ENCODE measurements at regions not wholly inside any gene's neighbourhood (a gene's known extent, or its start where the extent isn't known, plus 50 kb on each side); places are given as distances from the start of the nearest gene placed in this dataset.

DNA sequence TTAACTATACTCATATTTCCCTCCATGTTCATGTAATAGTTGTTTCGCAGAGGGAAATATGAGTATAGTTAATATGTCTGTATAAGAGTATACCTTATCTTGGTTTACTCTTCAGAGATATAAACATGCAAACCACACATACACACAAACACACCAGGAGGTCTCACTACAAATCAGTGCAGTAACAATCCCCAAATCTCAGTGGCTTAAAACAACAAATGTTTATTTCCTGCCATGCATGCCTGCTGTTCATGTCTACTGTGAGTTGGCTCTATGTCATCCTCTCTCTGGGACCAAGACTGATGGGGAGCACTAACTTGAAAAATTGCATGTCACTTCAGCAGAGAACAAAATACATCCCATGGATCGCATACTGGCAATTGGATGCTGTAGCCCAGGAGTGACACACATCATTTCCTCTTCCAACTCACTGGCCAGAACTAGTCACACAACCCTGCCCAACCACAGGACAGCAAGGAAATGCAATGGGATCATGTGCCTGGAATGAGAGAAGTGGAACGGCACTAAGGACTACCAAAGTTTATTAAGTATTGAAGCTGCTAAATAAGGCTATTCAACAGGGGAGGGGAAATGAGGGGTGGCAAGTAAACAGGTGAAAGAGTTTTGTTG lies 89.0 kb upstream of the DTNBP1 start:
- Histone ChIP-seq H3K9me3 (replicated peaks in 1 of 2; ENCODE audit: control insufficient read depth in 1 of 2, insufficient read depth in 1 of 2, low read length in 2 of 2) (no peaks in the 10 kb centered on the region), H3K4me2 (replicated peaks; ENCODE audit: extremely low read depth, low read length, poor library complexity, severe bottlenecking) (no peak overlapping the region), H2AFZ (ENCODE audit: insufficient read depth, low read depth, low read length, poor library complexity, severe bottlenecking) (no peak overlapping the region), H3K27me3 (ENCODE audit: control insufficient read depth in 2 of 2, insufficient read depth in 2 of 2, low read length in 2 of 2) (no peaks in the 10 kb centered on the region), H3K4me1 (ENCODE audit: control insufficient read depth in 1 of 2, insufficient read depth in 2 of 2, low read length in 2 of 2) (no peaks in the 10 kb centered on the region), H3K79me2 (ENCODE audit: insufficient read depth, low read length) (no peaks in the 10 kb centered on the region), H4K20me1 (ENCODE audit: insufficient read depth, low read length) (no peaks in the 10 kb centered on the region), H3K9ac (ENCODE audit: insufficient read depth, low read length, poor library complexity, severe bottlenecking) (no peak overlapping the region), H3K27ac (ENCODE audit: low read depth in 1 of 2, low read length in 2 of 2) (no peak overlapping the region), H3K4me3 (replicated peaks in 1 of 3; ENCODE audit: low read depth in 2 of 3, low read length in 3 of 3) (no peak overlapping the region), H3K36me3 (replicated peaks in 1 of 2; ENCODE audit: control insufficient read depth in 1 of 2, insufficient read depth in 2 of 2, low read length in 2 of 2) (no peaks in the 10 kb centered on the region)
- TF ChIP-seq CTCF (IDR thresholded peaks at IDR 0.05) = no peak
- no peaks in the 10 kb centered on the region for H3K4me1 Mint-ChIP-seq
- 92% methylated on average over 2 of the region's 3 CpGs for WGBS (ENCODE audit: insufficient coverage)
- no peak for DNase-seq
- no peaks in the 10 kb centered on the region for H3K27me3 Mint-ChIP-seq (ENCODE audit: low read depth in 3 of 3)
- H3K27ac Mint-ChIP-seq = no peak overlapping the region
- intact Hi-C loops (cut with micrococcal nuclease) = no loop called here
- H3K9me3 Mint-ChIP-seq = peaks cover 0 to 2% (median 0%) of the 10 kb centered on the region in 7 donors
- no peak overlapping the region for H3K4me3 Mint-ChIP-seq
- H3K36me3 Mint-ChIP-seq = no peaks in the 10 kb centered on the region

DNA sequence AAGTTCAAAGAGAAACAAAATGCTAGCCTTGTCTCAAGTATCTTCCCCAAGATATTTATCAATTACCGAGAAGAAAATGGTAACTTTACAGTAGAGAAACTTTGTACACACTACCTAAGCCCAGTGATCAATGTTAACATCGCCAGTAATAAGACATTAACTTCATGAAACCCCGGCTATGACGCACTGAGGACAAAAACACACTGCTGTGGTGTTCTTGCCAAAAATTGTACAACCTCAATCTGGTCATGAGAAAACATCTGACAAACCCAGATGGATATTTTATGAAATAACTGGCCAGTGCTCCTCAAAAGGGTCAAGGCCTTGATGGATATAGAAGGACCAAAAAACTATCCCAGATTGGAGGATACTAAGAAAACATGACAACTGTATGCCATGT lies 85.5 kb upstream of the DTNBP1 start:
- Mint-ChIP-seq H3K4me1 (peaks cover 3% of the 10 kb centered on the region), H3K27ac (no peak overlapping the region), H3K9me3 (peaks cover 3 to 15% (median 9%) of the 10 kb centered on the region in 7 donors), H3K4me3 (no peak overlapping the region), H3K36me3 (no peaks in the 10 kb centered on the region), H3K27me3 (ENCODE audit: low read depth in 3 of 3) (no peaks in the 10 kb centered on the region)
- 90% methylated on average over 2 of the region's 4 CpGs for WGBS (ENCODE audit: insufficient coverage)
- no peak for TF ChIP-seq CTCF (IDR thresholded peaks at IDR 0.05)
- no peaks in the 10 kb centered on the region for H3K27me3 ChIP-seq (ENCODE audit: control insufficient read depth in 2 of 2, insufficient read depth in 2 of 2, low read length in 2 of 2)
- H3K79me2 ChIP-seq (ENCODE audit: insufficient read depth, low read length) = no peaks in the 10 kb centered on the region
- H3K4me3 ChIP-seq (replicated peaks in 1 of 3; ENCODE audit: low read depth in 2 of 3, low read length in 3 of 3) = no peak overlapping the region
- H3K27ac ChIP-seq (ENCODE audit: low read depth in 1 of 2, low read length in 2 of 2) = no peak overlapping the region
- H2AFZ ChIP-seq (ENCODE audit: insufficient read depth, low read depth, low read length, poor library complexity, severe bottlenecking) = no peak overlapping the region
- peaks cover 6 to 7% of the 10 kb centered on the region in 2 donors for H3K9me3 ChIP-seq (replicated peaks in 1 of 2; ENCODE audit: control insufficient read depth in 1 of 2, insufficient read depth in 1 of 2, low read length in 2 of 2)
- no peak overlapping the region for H3K4me2 ChIP-seq (replicated peaks; ENCODE audit: extremely low read depth, low read length, poor library complexity, severe bottlenecking)
- H3K36me3 ChIP-seq (replicated peaks in 1 of 2; ENCODE audit: control insufficient read depth in 1 of 2, insufficient read depth in 2 of 2, low read length in 2 of 2) = no peaks in the 10 kb centered on the region
- H3K9ac ChIP-seq (ENCODE audit: insufficient read depth, low read length, poor library complexity, severe bottlenecking) = no peak overlapping the region
- intact Hi-C loops (cut with micrococcal nuclease) = no loop called here
- DNase-seq = no peak
- H4K20me1 ChIP-seq (ENCODE audit: insufficient read depth, low read length) = no peaks in the 10 kb centered on the region
- no peaks in the 10 kb centered on the region for H3K4me1 ChIP-seq (ENCODE audit: control insufficient read depth in 1 of 2, insufficient read depth in 2 of 2, low read length in 2 of 2)

Data from CD14-positive monocyte (primary cell).